A549 (cell line): ENCODE measurements at regions not wholly inside any gene's neighbourhood (a gene's known extent, or its start where the extent isn't known, plus 50 kb on each side); places are given as distances from the start of the nearest gene placed in this dataset.

Experiments
- ATAC-seq, 2 experiments: fragments of 200-7000 bp in 1 of 2; fragments of >200 bp in 1 of 2; cut with Nextera tagmentation in 1 of 2; cut with Tn5 transposase in 1 of 2; 3 replicates each; pipeline versions ENCODE4 v1.8.0 to v1.9.1; 2018 to 2020; ENCODE audit warnings: mild to moderate bottlenecking in 1 of 2, moderate library complexity in 1 of 2
- CTCF ChIA-PET: fragments of 300-600 bp; sonication (Branson Sonifier 250); formaldehyde crosslinking; extraction: SDS; loops from one replicate; lab custom pipeline; 2021; ENCODE audit warnings: antibody characterized with exemption, inconsistent platforms; lab: Yijun Ruan, JAX
- POLR2A ChIA-PET: fragments of 350-600 bp; formaldehyde crosslinking; extraction: SDS; loops from one replicate; lab custom pipeline; 2021; ENCODE audit warnings: antibody characterized with exemption, inconsistent platforms; lab: Yijun Ruan, JAX
- DNase-seq, 2 experiments: peaks; one replicate each; pipeline versions ENCODE4 v3.0.0 to v3.0.0-alpha.2; 2011 to 2016; ENCODE audit warnings: low read depth in 1 of 2, low spot score in 1 of 2
- FAIRE-seq: peaks from 2 replicates; lab custom pipeline; 2011; peaks lifted over from hg19 to GRCh38; lab: Jason Lieb, UNC
- H3K27ac ChIP-seq, 2 experiments: fragments of >200 bp; sonication (Bioruptor Twin); formaldehyde crosslinking; 3 replicates each; pipeline ENCODE4 v1.5.1; 2016 to 2017
- H3K4me1 ChIP-seq: fragments of >200 bp; sonication (Bioruptor Twin); formaldehyde crosslinking; 3 replicates; pipeline ENCODE4 v1.6.1; 2016
- H3K4me2 ChIP-seq: fragments of >200 bp; sonication (Bioruptor Twin); formaldehyde crosslinking; 3 replicates; pipeline ENCODE4 v1.6.1; 2016
- H3K4me3 ChIP-seq: fragments of >200 bp; sonication (Bioruptor Twin); formaldehyde crosslinking; 3 replicates; pipeline ENCODE4 v1.5.1; 2016
- H3K9me3 ChIP-seq: fragments of >200 bp; sonication (Bioruptor Twin); formaldehyde crosslinking; 3 replicates; pipeline ENCODE4 v1.6.1; 2016
- CHD2 ChIP-seq: fragments of 150-350 bp; IDR thresholded peaks from 2 replicates; pipeline ENCODE4 v1.6.1; 2014; ENCODE audit warnings: low read length; ENCODE audit not compliant: partially characterized antibody
- CTCF ChIP-seq: fragments of >200 bp; sonication (Bioruptor Twin); formaldehyde crosslinking; IDR thresholded peaks from 3 replicates; pipeline ENCODE4 v1.5.1; 2016
- FOSB ChIP-seq: fragments of 250-450 bp; sonication (Bioruptor Pico); IDR thresholded peaks from 2 replicates; pipeline ENCODE4 v1.5.0; 2020; ENCODE audit warnings: mild to moderate bottlenecking, moderate library complexity
- FOSL2 ChIP-seq, 2 experiments: fragments of 450-650 bp in 1 of 2; fragments of >200 bp in 1 of 2; sonication (Bioruptor Twin) in 1 of 2; formaldehyde crosslinking; IDR thresholded peaks; 2 replicates each; pipeline versions ENCODE4 v1.5.0 to v1.6.1; 2016 to 2020; ENCODE audit warnings: mild to moderate bottlenecking in 1 of 2, moderate library complexity in 1 of 2
- FOXS1 ChIP-seq: fragments of 250-450 bp; sonication (Bioruptor Pico); IDR thresholded peaks from 2 replicates; pipeline ENCODE4 v1.5.0; 2020; ENCODE audit warnings: mild to moderate bottlenecking, moderate library complexity
- HDAC2 ChIP-seq: fragments of 200-600 bp; sonication (generic); IDR thresholded peaks from 2 replicates; pipeline ENCODE4 v1.6.1; 2016
- HMGXB4 ChIP-seq: fragments of 250-450 bp; sonication (Bioruptor Pico); IDR thresholded peaks from 2 replicates; pipeline ENCODE4 v1.5.0; 2021; ENCODE audit warnings: mild to moderate bottlenecking, moderate library complexity, borderline replicate concordance
- HOXB13 ChIP-seq: fragments of 250-450 bp; sonication (Bioruptor Pico); IDR thresholded peaks from 2 replicates; pipeline ENCODE4 v1.5.0; 2020; ENCODE audit warnings: low read depth, mild to moderate bottlenecking, moderate library complexity
- MAZ ChIP-seq: fragments of 150-350 bp; IDR thresholded peaks from 2 replicates; pipeline ENCODE4 v1.6.1; 2014; ENCODE audit warnings: antibody characterized with exemption, low read depth, low read length, borderline replicate concordance
- NPAS2 ChIP-seq: fragments of 250-450 bp; sonication (Bioruptor Pico); IDR thresholded peaks from 2 replicates; pipeline ENCODE4 v1.8.0; 2022; ENCODE audit warnings: mild to moderate bottlenecking, moderate library complexity, borderline replicate concordance
- NR3C1 ChIP-seq: fragments of >200 bp; sonication (Bioruptor Twin); formaldehyde crosslinking; IDR thresholded peaks from 3 replicates; pipeline ENCODE4 v1.6.1; 2017
- POLR2A ChIP-seq: IDR thresholded peaks from 2 replicates; pipeline ENCODE4 v1.6.1; 2012; ENCODE audit warnings: mild to moderate bottlenecking, low read length
- RCOR1 ChIP-seq: fragments of 150-350 bp; IDR thresholded peaks from 2 replicates; pipeline ENCODE4 v1.6.1; 2014; ENCODE audit warnings: antibody characterized with exemption, low read length, low read depth
- REST ChIP-seq: fragments of 200-600 bp; sonication (generic); IDR thresholded peaks from 2 replicates; pipeline ENCODE4 v1.6.1; 2016; ENCODE audit warnings: antibody characterized with exemption, mild to moderate bottlenecking, moderate library complexity
- RNF2 ChIP-seq: fragments of 200-600 bp; sonication (generic); IDR thresholded peaks from 2 replicates; pipeline ENCODE4 v1.6.1; 2016; ENCODE audit warnings: low read depth, mild to moderate bottlenecking, antibody characterized with exemption, moderate library complexity, borderline replicate concordance
- SREBF2 ChIP-seq: fragments of 450-650 bp; IDR thresholded peaks from 2 replicates; pipeline ENCODE4 v1.6.1; 2014; ENCODE audit warnings: mild to moderate bottlenecking, moderate library complexity
- TFCP2L1 ChIP-seq: fragments of 250-450 bp; sonication (Bioruptor Pico); IDR thresholded peaks from 2 replicates; pipeline ENCODE4 v1.5.0; 2021; ENCODE audit warnings: mild to moderate bottlenecking
- USF2 ChIP-seq: fragments of 450-650 bp; IDR thresholded peaks from 2 replicates; pipeline ENCODE4 v1.6.1; 2014; ENCODE audit warnings: antibody characterized with exemption
- TF ChIP-seq, protein P1 (sequence below): IDR thresholded peaks from 2 replicates; pipeline ENCODE4 v1.6.1; 2012
- TF ChIP-seq, protein P2 (sequence below): fragments of 250-450 bp; sonication (Bioruptor Pico); IDR thresholded peaks from 2 replicates; pipeline ENCODE4 v1.5.0; 2020; ENCODE audit warnings: low read depth, mild to moderate bottlenecking, moderate library complexity

GRCh38 chr14:88089445-88089844, 84.5 kb downstream of the GPR65 start:
- Histone ChIP-seq H3K27ac (no peak overlapping the region), H3K4me1 (no peaks in the 10 kb centered on the region), H3K4me3 (no peak overlapping the region), H3K9me3 (no peaks in the 10 kb centered on the region), H3K4me2 (no peak overlapping the region)
- ATAC-seq, result no peak
- ChIA-PET POLR2A (no interaction called here), CTCF (interaction anchor here (1.2 kb wide), 1 partner anchor 21 kb away, joined by 3 read pairs; no protein-coding TSS in a partner anchor)
- FAIRE-seq, result no peak
- DNase-seq, result no peak
- TF ChIP-seq FOXS1 (CRISPR knock-in tag) (no peak), FOSB (CRISPR knock-in tag) (no peak), REST (no peak), HDAC2 (no peak), CTCF (no peak), HMGXB4 (no peak), SREBF2 (no peak), USF2 (no peak), CHD2 (no peak), HOXB13 (CRISPR knock-in tag) (no peak), POLR2A (no peak), TFCP2L1 (CRISPR knock-in tag) (no peak), NPAS2 (CRISPR knock-in tag) (no peak), NR3C1 (no peak), MAZ (no peak), FOSL2 (IDR thresholded peaks at IDR 0.05) (no peak), FOSL2 (CRISPR knock-in tag; IDR thresholded peaks at IDR 0.05) (no peak), RCOR1 (no peak), RNF2 (no peak)
- TF ChIP-seq, protein P1, sequence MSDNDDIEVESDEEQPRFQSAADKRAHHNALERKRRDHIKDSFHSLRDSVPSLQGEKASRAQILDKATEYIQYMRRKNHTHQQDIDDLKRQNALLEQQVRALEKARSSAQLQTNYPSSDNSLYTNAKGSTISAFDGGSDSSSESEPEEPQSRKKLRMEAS, result no peak
- TF ChIP-seq, protein P2, sequence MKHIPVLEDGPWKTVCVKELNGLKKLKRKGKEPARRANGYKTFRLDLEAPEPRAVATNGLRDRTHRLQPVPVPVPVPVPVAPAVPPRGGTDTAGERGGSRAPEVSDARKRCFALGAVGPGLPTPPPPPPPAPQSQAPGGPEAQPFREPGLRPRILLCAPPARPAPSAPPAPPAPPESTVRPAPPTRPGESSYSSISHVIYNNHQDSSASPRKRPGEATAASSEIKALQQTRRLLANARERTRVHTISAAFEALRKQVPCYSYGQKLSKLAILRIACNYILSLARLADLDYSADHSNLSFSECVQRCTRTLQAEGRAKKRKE, result no peak
